ENCODE measurements at regions not wholly inside any gene's neighbourhood (a gene's known extent, or its start where the extent isn't known, plus 50 kb on each side); places are given as distances from the start of the nearest gene placed in this dataset.
A peak's percentile ranks its signal among the peaks of the same experiment; 100 is the strongest.

GRCh38 chr6:167559675-167560479, 235.0 kb downstream of the TTLL2 start (continued):
- TF ChIP-seq ZNF142 (CRISPR knock-in tag; IDR thresholded peaks at IDR 0.05) (no peak), TBP (CRISPR knock-in tag; IDR thresholded peaks at IDR 0.05) (no peak), HBP1 (CRISPR knock-in tag; IDR thresholded peaks at IDR 0.05; ENCODE audit: low read depth) (peak; percentile 62), TMF1 (CRISPR knock-in tag; IDR thresholded peaks at IDR 0.05; ENCODE audit: low read depth) (no peak), SATB2 (CRISPR knock-in tag; IDR thresholded peaks at IDR 0.05) (peak; percentile 61; the same call in 1 of the 2 replicates), HINFP (CRISPR knock-in tag; IDR thresholded peaks at IDR 0.05; ENCODE audit: low read depth) (peak; percentile 53), ZNF652 (CRISPR knock-in tag; IDR thresholded peaks at IDR 0.05; ENCODE audit: borderline replicate concordance, low read depth) (peak; percentile 24; the same call in 1 of the 2 replicates), ATF2 (CRISPR knock-in tag; IDR thresholded peaks at IDR 0.05) (peak; percentile 75; the same call in 1 of the 2 replicates), KAT2B (IDR thresholded peaks at IDR 0.05; ENCODE audit: borderline replicate concordance, low read depth, low read length) (peak; percentile 32; the same call in 1 of the 2 replicates), KMT2A (CRISPR knock-in tag; IDR thresholded peaks at IDR 0.05) (no peak; the same call in 1 of the 2 replicates), SP5 (CRISPR knock-in tag; IDR thresholded peaks at IDR 0.05; ENCODE audit: borderline replicate concordance, low read depth) (peak; percentile 21; the same call in 1 of the 2 replicates), REL (CRISPR knock-in tag; conservative IDR thresholded peaks at IDR 0.05) (no peak), ZNF569 (CRISPR knock-in tag; IDR thresholded peaks at IDR 0.05; ENCODE audit: borderline replicate concordance) (0 out of 2 replicates have a peak, but pooled peaks have one; percentile 25), ZSCAN20 (CRISPR knock-in tag; IDR thresholded peaks at IDR 0.05; ENCODE audit: borderline replicate concordance) (no peak), ZNF710 (CRISPR knock-in tag; IDR thresholded peaks at IDR 0.05; ENCODE audit: borderline replicate concordance) (peak; percentile 64; the same call in 1 of the 2 replicates)
